EH (cell line): ENCODE measurements at regions not wholly inside any gene's neighbourhood (a gene's known extent, or its start where the extent isn't known, plus 50 kb on each side); places are given as distances from the start of the nearest gene placed in this dataset.
"Not testable (repeated sequence)": the region's sequence is repeated elsewhere in the genome, so short reads cannot be mapped to it uniquely, and the experiment has no call there.

Source experiments
- DNase-seq: peaks from one replicate; pipeline ENCODE4 v3.0.0-alpha.2; 2015; ENCODE audit warnings: low read depth

- no peak for DNase-seq
These were observed 59.6 kb upstream of the MAN2A1 start for GRCh38 chr5:109630093-109630492.

GRCh38 chr5:109628591-109628990 lies 61.1 kb upstream of the MAN2A1 start:
- no peak for DNase-seq

- DNase-seq, result not testable (repeated sequence)
These were observed 68.5 kb upstream of the MAN2A1 start for GRCh38 chr5:109621266-109621665.

GRCh38 chr5:109620651-109621050 lies 69.1 kb upstream of the MAN2A1 start:
- no peak for DNase-seq

- no peak for DNase-seq
These were observed 70.1 kb upstream of the MAN2A1 start for GRCh38 chr5:109619606-109620005.

GRCh38 chr5:109619021-109619460 lies 70.7 kb upstream of the MAN2A1 start:
- no peak for DNase-seq

- DNase-seq, result no peak
These were observed 74.7 kb upstream of the MAN2A1 start for GRCh38 chr5:109614981-109615380.

- DNase-seq, result no peak
These were observed 75.4 kb upstream of the MAN2A1 start for GRCh38 chr5:109614301-109614700.

GRCh38 chr5:109612278-109612905 lies 77.3 kb upstream of the MAN2A1 start:
- DNase-seq, result no peak

- DNase-seq, result no peak
These were observed 78.2 kb upstream of the MAN2A1 start for GRCh38 chr5:109611505-109611904.

GRCh38 chr5:109611061-109611460 lies 78.7 kb upstream of the MAN2A1 start:
- DNase-seq, result no peak

GRCh38 chr5:109610581-109610980 lies 79.1 kb upstream of the MAN2A1 start:
- DNase-seq, result no peak

GRCh38 chr5:109605207-109605730 lies 84.5 kb upstream of the MAN2A1 start:
- no peak for DNase-seq

GRCh38 chr5:109604758-109605157 lies 85.0 kb upstream of the MAN2A1 start:
- DNase-seq, result no peak

GRCh38 chr5:109601736-109602135 lies 88.0 kb upstream of the MAN2A1 start:
- no peak for DNase-seq

- DNase-seq, result no peak
These were observed 91.8 kb upstream of the MAN2A1 start for GRCh38 chr5:109597893-109598292.

- no peak for DNase-seq
These were observed 95.5 kb upstream of the MAN2A1 start for GRCh38 chr5:109594217-109594616.

GRCh38 chr5:109590799-109591198 lies 98.9 kb upstream of the MAN2A1 start:
- DNase-seq, result no peak

GRCh38 chr5:109589986-109590385 lies 99.7 kb upstream of the MAN2A1 start:
- DNase-seq, result peak; percentile 4

GRCh38 chr5:109589239-109589638 lies 100.5 kb upstream of the MAN2A1 start:
- DNase-seq, result no peak

GRCh38 chr5:109588281-109589035 lies 101.3 kb upstream of the MAN2A1 start:
- no peak for DNase-seq

- peak; percentile 13 for DNase-seq
These were observed 104.6 kb upstream of the MAN2A1 start for GRCh38 chr5:109584986-109585599.

GRCh38 chr5:109580225-109580624 lies 109.5 kb upstream of the MAN2A1 start:
- DNase-seq, result peak; percentile 1
